B cell (primary cell): ENCODE measurements at regions not wholly inside any gene's neighbourhood (a gene's known extent, or its start where the extent isn't known, plus 50 kb on each side); places are given as distances from the start of the nearest gene placed in this dataset.
"Not testable (repeated sequence)": the region's sequence is repeated elsewhere in the genome, so short reads cannot be mapped to it uniquely, and the experiment has no call there.

ENCODE experiments used
- ATAC-seq: fragments of 200-7000 bp; cut with Tn5 transposase; one replicate; pipeline ENCODE4 v1.10.0; 2021; ENCODE audit warnings: low read depth, mild to moderate bottlenecking, moderate number of reproducible peaks, moderate library complexity
- CTCF ChIA-PET: fragments of 350-600 bp; sonication (Branson Sonifier 250); formaldehyde crosslinking; loops from one replicate; lab custom pipeline; 2021; ENCODE audit warnings: antibody characterized with exemption, inconsistent platforms; lab: Charles Lee
- POLR2A ChIA-PET: fragments of 350-600 bp; sonication (Branson Sonifier 250); formaldehyde crosslinking; loops from one replicate; lab custom pipeline; 2021; ENCODE audit warnings: antibody characterized with exemption; lab: Charles Lee
- DNase-seq: peaks from one replicate; pipeline ENCODE4 v3.0.0; 2013
- H2AFZ ChIP-seq: 2 replicates; pipeline ENCODE4 v1.6.1; 2012; ENCODE audit warnings: mild to moderate bottlenecking, low read depth, low read length; ENCODE audit not compliant: insufficient read depth, poor library complexity, severe bottlenecking
- H3K27ac ChIP-seq, 2 donors: 1 replicate in 1 of 2; 2 replicates in 1 of 2; pipeline ENCODE4 v1.5.1; 2012 to 2013; ENCODE audit warnings: low read length in 2 of 2, mild to moderate bottlenecking in 2 of 2, moderate library complexity in 1 of 2
- H3K27me3 ChIP-seq, 4 experiments: fragments of 200-600 bp in 1 of 4; sonication (generic) in 1 of 4; replicated peaks in 1 of 4; 1 replicate in 2 of 4; 2 replicates in 2 of 4; pipeline versions ENCODE4 v1.6.1 to v1.7.0; 2013 to 2016; ENCODE audit warnings: low read length in 3 of 4, mild to moderate bottlenecking in 2 of 4, mixed read lengths in 1 of 4, moderate library complexity in 1 of 4; ENCODE audit not compliant: insufficient read depth in 4 of 4, control insufficient read depth in 3 of 4; ENCODE audit errors: control extremely low read depth in 1 of 4
- H3K36me3 ChIP-seq, 2 experiments: replicated peaks in 1 of 2; 1 replicate in 1 of 2; 2 replicates in 1 of 2; pipeline versions ENCODE4 v1.6.1 to v1.7.1; 2013; ENCODE audit warnings: low read length in 1 of 2; ENCODE audit not compliant: insufficient read depth in 2 of 2, control insufficient read depth in 1 of 2; ENCODE audit errors: control extremely low read depth in 1 of 2, extremely low read depth in 1 of 2
- H3K4me1 ChIP-seq, 2 donors: fragments of 200-600 bp in 1 of 2; sonication (generic) in 1 of 2; 1 replicate in 1 of 2; 2 replicates in 1 of 2; pipeline versions ENCODE4 v1.5.1 to v1.6.1; 2013 to 2017; ENCODE audit warnings: low read length in 2 of 2; ENCODE audit not compliant: control insufficient read depth in 2 of 2, insufficient read depth in 2 of 2
- H3K4me2 ChIP-seq: replicated peaks from 2 replicates; pipeline ENCODE3; 2012; ENCODE audit warnings: mild to moderate bottlenecking, low read depth, low read length; ENCODE audit not compliant: poor library complexity, severe bottlenecking
- H3K4me3 ChIP-seq, 5 experiments: fragments of 200-600 bp in 1 of 5; sonication (generic) in 1 of 5; 1 replicate in 3 of 5; 2 replicates in 2 of 5; pipeline versions ENCODE4 v1.5.1 to v1.7.0; 2011 to 2016; ENCODE audit warnings: low read length in 4 of 5, mild to moderate bottlenecking in 4 of 5, low read depth in 2 of 5, control low read depth in 1 of 5, moderate library complexity in 1 of 5; ENCODE audit not compliant: insufficient read depth in 1 of 5; ENCODE audit errors: control extremely low read depth in 1 of 5, extremely low read depth in 1 of 5
- H3K79me2 ChIP-seq: fragments of 200-600 bp; sonication (generic); one replicate; pipeline ENCODE4 v1.6.0; 2016; ENCODE audit warnings: low read length; ENCODE audit not compliant: control insufficient read depth, insufficient read depth
- H3K9ac ChIP-seq: fragments of 200-600 bp; sonication (generic); 2 replicates; pipeline ENCODE4 v1.6.1; 2017; ENCODE audit warnings: mild to moderate bottlenecking, low read length, moderate library complexity
- H3K9me3 ChIP-seq, 3 donors: one replicate each; pipeline versions ENCODE4 v1.6.1 to v1.7.1; 2013; ENCODE audit warnings: low read length in 2 of 3; ENCODE audit not compliant: control insufficient read depth in 2 of 3, insufficient read depth in 1 of 3; ENCODE audit errors: control extremely low read depth in 1 of 3
- H4K20me1 ChIP-seq: 2 replicates; pipeline ENCODE4 v1.6.0; 2012; ENCODE audit warnings: mild to moderate bottlenecking, low read length; ENCODE audit not compliant: insufficient read depth, control insufficient read depth, poor library complexity, severe bottlenecking
- H3K27ac Mint-ChIP-seq: one replicate; pipeline ENCODE4 v1.8.0; 2021; ENCODE audit warnings: mixed read lengths
- H3K27me3 Mint-ChIP-seq: one replicate; pipeline ENCODE4 v1.8.0; 2021; ENCODE audit warnings: mixed read lengths
- H3K4me1 Mint-ChIP-seq: one replicate; pipeline ENCODE4 v1.8.0; 2021; ENCODE audit warnings: mixed read lengths
- H3K4me3 Mint-ChIP-seq: one replicate; pipeline ENCODE4 v1.8.0; 2021; ENCODE audit warnings: mixed read lengths
- H3K9me3 Mint-ChIP-seq: one replicate; pipeline ENCODE4 v1.8.0; 2022; ENCODE audit warnings: mixed read lengths; ENCODE audit not compliant: insufficient read depth
- EZH2 ChIP-seq: IDR thresholded peaks from 2 replicates; pipeline ENCODE4 v1.6.1; 2012; ENCODE audit warnings: borderline replicate concordance, low read depth, mild to moderate bottlenecking, moderate library complexity, low read length; ENCODE audit not compliant: insufficient read depth, poor library complexity, severe bottlenecking
- WGBS: methylation state at CpG from one replicate; pipeline ENCODE4 v1.1.5; 2013; ENCODE audit warnings: missing lambda C conversion rate; ENCODE audit not compliant: insufficient coverage; 5-methylcytosine and 5-hydroxymethylcytosine counted together
- intact Hi-C: fragments of 100-400 bp; cut with micrococcal nuclease; formaldehyde crosslinking; loops from one replicate; pipeline ENCODE4 v1.10.0; 2022
- TF ChIP-seq, protein P1 (sequence below): fragments of 200-600 bp; IDR thresholded peaks from one replicate; pipeline ENCODE4 v1.8.0; 2022; ENCODE audit warnings: antibody characterized with exemption, mild to moderate bottlenecking

DNA sequence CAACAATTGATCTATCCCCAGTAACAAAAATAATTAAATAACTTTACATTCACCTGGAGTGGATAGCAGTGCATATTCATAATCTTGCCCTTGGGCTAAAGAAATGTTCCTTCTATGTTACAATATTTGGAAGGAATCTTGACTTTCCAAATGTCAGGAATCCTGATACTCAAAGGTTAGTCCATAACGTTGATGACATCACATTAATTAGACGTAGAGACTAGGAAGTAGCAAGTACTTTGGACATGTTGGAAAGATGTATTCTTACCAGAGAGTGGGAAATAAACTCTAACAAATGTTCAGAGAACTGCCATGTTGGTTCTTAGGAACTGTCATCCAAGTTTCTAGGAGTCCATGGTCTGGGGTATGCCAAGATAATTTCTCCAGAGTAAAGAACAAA, 70.6 kb upstream of the SLC25A36 start:
- no peaks in the 10 kb centered on the region for H3K79me2 ChIP-seq
- no peak overlapping the region for H3K4me2 ChIP-seq
- no peaks in the 10 kb centered on the region for H4K20me1 ChIP-seq
- H3K27ac ChIP-seq = no peak overlapping the region
- no peak for DNase-seq
- peaks cover 30% of the 10 kb centered on the region for H3K27me3 Mint-ChIP-seq
- no CpG with 5 or more reads among the region's 2 CpGs for WGBS
- no peaks in the 10 kb centered on the region for H3K4me1 Mint-ChIP-seq
- no peak overlapping the region for H3K4me3 Mint-ChIP-seq
- peaks cover 0 to 3% (median 1%) of the 10 kb centered on the region in 3 donors for H3K9me3 ChIP-seq
- no peak overlapping the region for H3K27ac Mint-ChIP-seq
- H3K4me1 ChIP-seq = no peaks in the 10 kb centered on the region
- H3K4me3 ChIP-seq = no peak overlapping the region
- CTCF ChIA-PET = no interaction called here
- ATAC-seq = no peak
- H3K9ac ChIP-seq = no peak overlapping the region
- no peaks in the 10 kb centered on the region for H3K9me3 Mint-ChIP-seq
- TF ChIP-seq, protein P1, sequence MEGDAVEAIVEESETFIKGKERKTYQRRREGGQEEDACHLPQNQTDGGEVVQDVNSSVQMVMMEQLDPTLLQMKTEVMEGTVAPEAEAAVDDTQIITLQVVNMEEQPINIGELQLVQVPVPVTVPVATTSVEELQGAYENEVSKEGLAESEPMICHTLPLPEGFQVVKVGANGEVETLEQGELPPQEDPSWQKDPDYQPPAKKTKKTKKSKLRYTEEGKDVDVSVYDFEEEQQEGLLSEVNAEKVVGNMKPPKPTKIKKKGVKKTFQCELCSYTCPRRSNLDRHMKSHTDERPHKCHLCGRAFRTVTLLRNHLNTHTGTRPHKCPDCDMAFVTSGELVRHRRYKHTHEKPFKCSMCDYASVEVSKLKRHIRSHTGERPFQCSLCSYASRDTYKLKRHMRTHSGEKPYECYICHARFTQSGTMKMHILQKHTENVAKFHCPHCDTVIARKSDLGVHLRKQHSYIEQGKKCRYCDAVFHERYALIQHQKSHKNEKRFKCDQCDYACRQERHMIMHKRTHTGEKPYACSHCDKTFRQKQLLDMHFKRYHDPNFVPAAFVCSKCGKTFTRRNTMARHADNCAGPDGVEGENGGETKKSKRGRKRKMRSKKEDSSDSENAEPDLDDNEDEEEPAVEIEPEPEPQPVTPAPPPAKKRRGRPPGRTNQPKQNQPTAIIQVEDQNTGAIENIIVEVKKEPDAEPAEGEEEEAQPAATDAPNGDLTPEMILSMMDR = no peak
- no peak for TF ChIP-seq EZH2
- peaks cover 0 to 7% (median 2%) of the 10 kb centered on the region in 4 experiments for H3K27me3 ChIP-seq
- POLR2A ChIA-PET = no interaction called here
- intact Hi-C loops = no loop called here
- H3K36me3 ChIP-seq = no peaks in the 10 kb centered on the region
- no peak overlapping the region for H2AFZ ChIP-seq

DNA sequence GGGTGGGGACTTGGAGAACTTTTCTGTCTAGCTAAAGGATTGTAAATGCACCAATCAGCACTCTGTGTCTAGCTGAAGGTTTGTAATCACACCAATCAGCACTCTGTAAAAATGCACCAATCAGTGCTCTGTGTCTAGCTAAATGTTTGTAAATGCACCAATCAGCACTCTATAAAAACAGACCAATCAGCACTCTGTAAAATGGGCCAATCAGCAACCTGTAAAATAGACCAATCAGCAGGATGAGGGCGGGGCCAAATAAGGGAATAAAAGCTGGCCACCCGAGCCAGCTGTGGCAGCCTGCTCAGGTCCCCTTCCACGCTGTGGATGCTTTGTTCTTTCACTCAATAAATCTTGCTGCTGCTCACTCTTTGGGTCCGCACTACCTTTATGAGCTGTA, 69.5 kb upstream of the SLC25A36 start:
- POLR2A ChIA-PET, DNase-seq, H3K4me1 Mint-ChIP-seq, H3K36me3 ChIP-seq, H3K9ac ChIP-seq, H3K27ac ChIP-seq, H3K9me3 ChIP-seq, intact Hi-C loops, H3K27me3 ChIP-seq, ATAC-seq, H3K4me2 ChIP-seq, H3K4me1 ChIP-seq, H3K4me3 Mint-ChIP-seq, H3K79me2 ChIP-seq, H3K4me3 ChIP-seq, H3K9me3 Mint-ChIP-seq, H4K20me1 ChIP-seq, H2AFZ ChIP-seq, H3K27ac Mint-ChIP-seq: not testable (repeated sequence)
- CTCF ChIA-PET = interaction anchor here (1.0 kb wide), 1 partner anchor 11 kb away, joined by 3 read pairs; no protein-coding TSS in a partner anchor
- WGBS = 88% methylated on average over 3 of the region's 4 CpGs
- peaks cover 32% of the 10 kb centered on the region for H3K27me3 Mint-ChIP-seq
